Mammary epithelial cell (primary cell): ENCODE measurements at regions not wholly inside any gene's neighbourhood (a gene's known extent, or its start where the extent isn't known, plus 50 kb on each side); places are given as distances from the start of the nearest gene placed in this dataset.

Experiments used
- EZH2 ChIP-seq: IDR thresholded peaks from 2 replicates; pipeline ENCODE4 v1.6.1; 2012; ENCODE audit warnings: low read length, inconsistent platforms, borderline replicate concordance
- TF ChIP-seq, protein P1 (sequence below), 2 donors: IDR thresholded peaks in 1 of 2; conservative IDR thresholded peaks in 1 of 2; 2 replicates each; pipeline ENCODE4 v1.5.1; 2011 to 2012; ENCODE audit warnings: inconsistent platforms in 2 of 2, low read length in 2 of 2, mild to moderate bottlenecking in 2 of 2, control low read depth in 1 of 2, low read depth in 1 of 2; ENCODE audit not compliant: insufficient read depth in 1 of 2; ENCODE audit errors: extremely low read depth in 1 of 2

DNA sequence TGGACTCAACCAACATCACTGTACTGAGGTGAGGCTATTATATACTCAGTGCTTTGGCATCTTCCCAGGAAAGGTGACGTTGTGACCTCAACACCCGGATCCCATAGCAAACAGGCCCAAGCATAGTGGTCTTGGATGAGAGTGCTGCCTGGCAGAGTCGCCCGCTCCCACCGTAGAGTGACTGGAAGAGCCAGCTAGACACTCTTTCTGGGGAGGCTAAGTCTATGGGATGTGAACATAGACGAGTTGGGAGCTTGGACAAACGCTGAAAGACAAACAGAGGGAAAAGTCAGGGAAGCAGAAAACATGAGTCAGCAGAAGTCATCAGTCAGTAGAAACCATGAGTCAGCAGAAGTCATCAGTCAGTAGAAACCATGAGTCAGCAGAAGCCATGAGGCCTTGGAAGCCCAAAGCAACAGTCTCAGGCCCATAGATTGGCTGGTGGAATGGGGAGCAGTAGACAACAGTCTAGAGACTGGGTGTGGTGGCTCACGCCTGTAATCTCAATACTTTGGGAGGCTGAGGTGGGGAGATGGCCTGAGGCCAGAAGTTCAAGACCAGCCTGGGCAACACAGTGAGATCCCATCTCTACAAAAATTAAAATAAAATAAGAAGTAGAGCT lies 66.4 kb upstream of the MAP1LC3B2 start:
- TF ChIP-seq, protein P1, sequence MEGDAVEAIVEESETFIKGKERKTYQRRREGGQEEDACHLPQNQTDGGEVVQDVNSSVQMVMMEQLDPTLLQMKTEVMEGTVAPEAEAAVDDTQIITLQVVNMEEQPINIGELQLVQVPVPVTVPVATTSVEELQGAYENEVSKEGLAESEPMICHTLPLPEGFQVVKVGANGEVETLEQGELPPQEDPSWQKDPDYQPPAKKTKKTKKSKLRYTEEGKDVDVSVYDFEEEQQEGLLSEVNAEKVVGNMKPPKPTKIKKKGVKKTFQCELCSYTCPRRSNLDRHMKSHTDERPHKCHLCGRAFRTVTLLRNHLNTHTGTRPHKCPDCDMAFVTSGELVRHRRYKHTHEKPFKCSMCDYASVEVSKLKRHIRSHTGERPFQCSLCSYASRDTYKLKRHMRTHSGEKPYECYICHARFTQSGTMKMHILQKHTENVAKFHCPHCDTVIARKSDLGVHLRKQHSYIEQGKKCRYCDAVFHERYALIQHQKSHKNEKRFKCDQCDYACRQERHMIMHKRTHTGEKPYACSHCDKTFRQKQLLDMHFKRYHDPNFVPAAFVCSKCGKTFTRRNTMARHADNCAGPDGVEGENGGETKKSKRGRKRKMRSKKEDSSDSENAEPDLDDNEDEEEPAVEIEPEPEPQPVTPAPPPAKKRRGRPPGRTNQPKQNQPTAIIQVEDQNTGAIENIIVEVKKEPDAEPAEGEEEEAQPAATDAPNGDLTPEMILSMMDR (conservative IDR thresholded peaks at IDR 0.05 in 1 of 2, IDR thresholded peaks at IDR 0.05 in 1 of 2; ENCODE audit: extremely low read depth in 1 of 2, insufficient read depth in 1 of 2, low read depth in 1 of 2, low read length in 2 of 2), result no peak
- TF ChIP-seq EZH2, result no peak
